Activated naive CD4-positive, alpha-beta T cell treated with anti-CD3 and anti-CD28 coated beads for 36 hours (primary cell): ENCODE measurements at regions not wholly inside any gene's neighbourhood (a gene's known extent, or its start where the extent isn't known, plus 50 kb on each side); places are given as distances from the start of the nearest gene placed in this dataset.

Source experiments
- CTCF ChIA-PET: fragments of 350-600 bp; sonication (Branson Sonifier 250); formaldehyde crosslinking; loops from one replicate; lab custom pipeline; 2021; ENCODE audit warnings: antibody characterized with exemption; lab: Charles Lee
- DNase-seq: peaks from one replicate; pipeline ENCODE4 v3.0.0-alpha.2; 2020
- H3K27ac Mint-ChIP-seq: one replicate; pipeline ENCODE4 v1.8.0; 2021; ENCODE audit warnings: mild to moderate bottlenecking, mixed read lengths
- H3K27me3 Mint-ChIP-seq: one replicate; pipeline ENCODE4 v1.8.0; 2021; ENCODE audit warnings: low read depth, mixed read lengths
- H3K36me3 Mint-ChIP-seq: one replicate; pipeline ENCODE4 v1.8.0; 2021; ENCODE audit warnings: low read depth, mixed read lengths
- H3K4me1 Mint-ChIP-seq: one replicate; pipeline ENCODE4 v1.8.0; 2021; ENCODE audit warnings: low read depth, mixed read lengths
- H3K4me3 Mint-ChIP-seq: one replicate; pipeline ENCODE4 v1.8.0; 2021; ENCODE audit warnings: mild to moderate bottlenecking, moderate library complexity, mixed read lengths
- H3K9me3 Mint-ChIP-seq: one replicate; pipeline ENCODE4 v1.8.0; 2021; ENCODE audit warnings: mixed read lengths
- intact Hi-C: fragments of 100-400 bp; cut with micrococcal nuclease; formaldehyde crosslinking; loops from one replicate; pipeline ENCODE4 v1.15.1; 2023

DNA sequence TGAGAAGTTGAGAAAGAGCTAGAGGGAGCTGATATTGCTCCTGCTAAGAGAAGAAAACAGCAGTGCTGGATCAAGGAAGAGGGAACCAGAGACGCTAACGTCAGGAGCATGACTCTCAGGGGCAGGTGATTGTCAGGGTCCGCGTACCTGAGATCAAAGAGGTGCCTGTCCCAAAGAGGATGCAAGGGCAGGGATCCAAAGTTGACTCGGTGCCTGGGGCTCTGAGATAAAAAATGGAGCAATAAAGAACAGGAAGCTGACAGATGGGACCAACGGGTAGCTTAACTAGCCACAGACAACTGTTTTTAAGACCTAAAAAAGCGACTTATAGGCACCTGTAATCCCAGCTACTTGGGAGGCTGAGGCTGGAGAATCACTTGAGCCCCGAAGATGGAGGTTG, 517.8 kb downstream of the IRX1 start:
- CTCF ChIA-PET: interaction anchor here (0.7 kb wide), 1 partner anchor 100 kb away, joined by 5 read pairs; no protein-coding TSS in a partner anchor
- H3K4me1 Mint-ChIP-seq: no peaks in the 10 kb centered on the region
- H3K4me3 Mint-ChIP-seq: no peak overlapping the region
- no peaks in the 10 kb centered on the region for H3K27me3 Mint-ChIP-seq
- DNase-seq: no peak
- no peaks in the 10 kb centered on the region for H3K9me3 Mint-ChIP-seq
- intact Hi-C loops: no loop called here
- H3K27ac Mint-ChIP-seq: no peak overlapping the region
- H3K36me3 Mint-ChIP-seq: no peaks in the 10 kb centered on the region

DNA sequence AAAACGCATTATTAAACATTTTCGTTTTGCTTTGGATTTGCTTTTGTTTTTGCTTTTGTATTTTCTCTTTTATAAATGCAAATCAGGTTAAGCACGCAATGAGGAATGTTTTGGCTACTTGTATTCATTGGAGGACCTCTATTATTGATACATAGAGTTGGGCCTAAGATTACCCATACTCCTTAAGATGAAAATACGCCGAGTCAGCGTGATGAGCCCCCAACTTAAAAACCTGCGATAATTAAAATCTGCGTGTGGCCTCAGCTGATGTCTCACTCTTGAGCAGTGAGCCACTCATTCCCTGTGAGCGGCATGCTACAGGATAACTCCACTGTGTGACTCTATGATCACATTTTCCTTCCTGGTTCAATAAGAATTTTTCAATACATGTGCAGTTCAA, 518.3 kb downstream of the IRX1 start:
- no peak overlapping the region for H3K4me3 Mint-ChIP-seq
- no peak for DNase-seq
- intact Hi-C loops: no loop called here
- no peaks in the 10 kb centered on the region for H3K27me3 Mint-ChIP-seq
- CTCF ChIA-PET: interaction anchor here (0.7 kb wide), 1 partner anchor 99 kb away, joined by 5 read pairs; no protein-coding TSS in a partner anchor
- H3K36me3 Mint-ChIP-seq: no peaks in the 10 kb centered on the region
- H3K27ac Mint-ChIP-seq: no peak overlapping the region
- H3K9me3 Mint-ChIP-seq: no peaks in the 10 kb centered on the region
- no peaks in the 10 kb centered on the region for H3K4me1 Mint-ChIP-seq

DNA sequence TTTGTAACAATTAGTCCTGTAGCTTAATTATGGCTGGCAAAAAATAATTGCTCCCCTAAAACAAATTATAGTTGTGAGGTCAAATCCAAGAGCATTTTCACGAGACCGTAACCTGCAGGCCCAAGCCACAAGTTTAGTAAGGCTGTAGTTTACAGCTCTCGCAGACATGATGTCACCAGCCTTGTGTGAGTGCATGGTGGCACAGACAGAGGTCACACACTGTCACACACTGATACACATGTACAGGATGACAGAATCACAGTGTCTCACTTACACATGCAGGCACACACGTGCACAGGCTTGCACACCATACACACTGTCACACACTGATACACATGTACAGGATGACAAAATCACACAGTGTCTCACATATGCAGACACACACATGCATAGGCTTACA, 518.8 kb downstream of the IRX1 start:
- Mint-ChIP-seq H3K4me3 (no peak overlapping the region), H3K9me3 (no peaks in the 10 kb centered on the region), H3K4me1 (no peaks in the 10 kb centered on the region), H3K36me3 (no peaks in the 10 kb centered on the region), H3K27ac (no peak overlapping the region), H3K27me3 (no peaks in the 10 kb centered on the region)
- intact Hi-C loops: no loop called here
- CTCF ChIA-PET: no interaction called here
- no peak for DNase-seq

GRCh38 chr5:4116834-4117233, 521.2 kb downstream of the IRX1 start:
- Mint-ChIP-seq H3K4me3 (no peak overlapping the region), H3K9me3 (no peaks in the 10 kb centered on the region), H3K27me3 (no peaks in the 10 kb centered on the region), H3K36me3 (no peaks in the 10 kb centered on the region), H3K27ac (no peak overlapping the region), H3K4me1 (no peaks in the 10 kb centered on the region)
- no peak for DNase-seq
- intact Hi-C loops: no loop called here
- CTCF ChIA-PET: no interaction called here

DNA sequence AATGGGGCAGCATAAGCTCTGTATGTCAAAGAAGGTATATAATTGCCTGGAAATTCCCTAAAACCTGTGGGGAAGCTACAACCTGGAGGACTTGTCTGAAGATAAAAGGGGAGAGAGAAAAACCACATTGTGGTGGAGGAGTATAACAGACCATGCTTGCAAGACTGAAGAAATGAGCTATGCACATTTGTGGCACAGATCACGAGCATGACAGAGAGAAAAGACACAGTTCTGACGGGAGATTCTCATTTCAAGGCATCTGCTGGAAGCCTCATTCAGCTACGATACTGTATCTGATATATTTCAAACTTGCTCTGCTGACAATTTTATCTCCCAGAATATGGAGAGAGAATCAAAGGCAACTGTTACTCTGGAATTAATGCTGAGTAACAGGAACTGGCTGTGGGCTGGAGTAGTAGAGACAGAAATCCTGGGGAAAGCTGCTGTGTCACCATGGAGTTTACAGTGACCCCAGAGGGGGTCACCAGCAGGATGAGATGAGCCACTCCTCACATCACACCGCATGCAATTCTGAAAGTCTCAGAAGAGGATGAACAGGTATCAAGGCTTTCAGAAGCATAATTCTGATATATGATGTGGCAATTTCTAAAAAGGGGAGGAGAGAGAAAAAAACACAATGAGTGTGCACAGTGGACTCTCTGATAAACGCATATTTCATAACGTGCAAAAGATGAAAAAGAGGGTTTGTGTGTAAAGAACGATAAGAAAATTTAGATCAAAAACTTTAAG, 528.8 kb downstream of the IRX1 start:
- Mint-ChIP-seq H3K27me3 (no peaks in the 10 kb centered on the region), H3K4me1 (no peaks in the 10 kb centered on the region), H3K27ac (no peak overlapping the region), H3K36me3 (no peaks in the 10 kb centered on the region), H3K9me3 (no peaks in the 10 kb centered on the region), H3K4me3 (no peak overlapping the region)
- CTCF ChIA-PET: no interaction called here
- intact Hi-C loops: no loop called here
- no peak for DNase-seq

DNA sequence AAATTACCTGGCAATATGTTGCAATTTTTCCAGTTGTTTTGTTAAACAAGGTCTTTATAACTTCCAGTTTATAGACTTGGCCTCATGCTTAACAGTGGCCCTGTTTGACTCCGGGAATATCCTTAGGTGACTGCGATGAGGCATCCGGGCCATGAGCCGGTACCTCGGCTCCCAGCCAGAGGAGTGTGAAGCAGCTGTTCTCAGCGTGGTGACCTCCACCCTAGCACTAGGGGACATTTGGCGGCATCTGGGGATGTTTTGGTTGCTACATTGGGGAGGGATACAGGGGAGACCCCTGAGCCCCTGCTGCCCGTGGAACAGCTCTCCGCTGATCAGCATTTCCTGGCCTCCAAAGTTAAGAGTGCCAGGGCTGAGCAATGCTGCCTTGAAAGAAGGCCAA, 533.4 kb downstream of the IRX1 start:
- intact Hi-C loops: no loop called here
- DNase-seq: no peak
- Mint-ChIP-seq H3K36me3 (no peaks in the 10 kb centered on the region), H3K9me3 (no peaks in the 10 kb centered on the region), H3K27me3 (no peaks in the 10 kb centered on the region), H3K4me3 (no peak overlapping the region), H3K4me1 (no peaks in the 10 kb centered on the region), H3K27ac (no peak overlapping the region)
- CTCF ChIA-PET: no interaction called here

DNA sequence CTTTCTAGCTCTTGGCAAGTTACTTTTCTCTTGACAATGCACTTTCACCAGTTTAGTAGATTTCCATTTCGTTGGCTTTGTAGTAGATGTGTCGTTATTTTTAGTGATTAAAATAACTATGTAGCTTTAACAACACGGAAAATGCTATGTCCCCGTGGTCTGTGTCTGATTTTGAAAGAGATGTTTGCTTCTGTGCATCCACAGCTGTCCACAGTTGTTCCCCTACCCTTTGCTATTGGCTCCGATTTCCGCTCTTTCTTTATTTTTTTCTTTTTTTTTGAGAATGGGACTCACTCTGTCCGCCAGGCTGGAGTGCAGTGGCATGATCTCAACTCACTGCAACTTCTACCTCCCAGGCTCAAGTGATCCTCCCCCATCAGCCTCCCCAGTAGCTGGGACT, 533.9 kb downstream of the IRX1 start:
- Mint-ChIP-seq H3K36me3 (no peaks in the 10 kb centered on the region), H3K4me3 (no peak overlapping the region), H3K27me3 (no peaks in the 10 kb centered on the region), H3K27ac (no peak overlapping the region), H3K9me3 (no peaks in the 10 kb centered on the region), H3K4me1 (no peaks in the 10 kb centered on the region)
- intact Hi-C loops: no loop called here
- CTCF ChIA-PET: no interaction called here
- DNase-seq: no peak

- CTCF ChIA-PET: no interaction called here
- Mint-ChIP-seq H3K4me1 (no peaks in the 10 kb centered on the region), H3K27me3 (no peaks in the 10 kb centered on the region), H3K9me3 (no peaks in the 10 kb centered on the region), H3K27ac (no peak overlapping the region), H3K36me3 (no peaks in the 10 kb centered on the region), H3K4me3 (no peak overlapping the region)
- DNase-seq: no peak
- intact Hi-C loops: no loop called here
Observed at GRCh38 chr5:4130819-4131218, 535.2 kb downstream of the IRX1 start.

GRCh38 chr5:4137781-4138180, 542.1 kb downstream of the IRX1 start:
- CTCF ChIA-PET: interaction anchor here (0.6 kb wide), 1 partner anchor 69 kb away, joined by 3 read pairs; no protein-coding TSS in a partner anchor
- no peak for DNase-seq
- no peaks in the 10 kb centered on the region for H3K36me3 Mint-ChIP-seq
- peaks cover 8% of the 10 kb centered on the region for H3K9me3 Mint-ChIP-seq
- H3K4me1 Mint-ChIP-seq: no peaks in the 10 kb centered on the region
- intact Hi-C loops: no loop called here
- no peaks in the 10 kb centered on the region for H3K27me3 Mint-ChIP-seq
- H3K27ac Mint-ChIP-seq: no peak overlapping the region
- no peak overlapping the region for H3K4me3 Mint-ChIP-seq

DNA sequence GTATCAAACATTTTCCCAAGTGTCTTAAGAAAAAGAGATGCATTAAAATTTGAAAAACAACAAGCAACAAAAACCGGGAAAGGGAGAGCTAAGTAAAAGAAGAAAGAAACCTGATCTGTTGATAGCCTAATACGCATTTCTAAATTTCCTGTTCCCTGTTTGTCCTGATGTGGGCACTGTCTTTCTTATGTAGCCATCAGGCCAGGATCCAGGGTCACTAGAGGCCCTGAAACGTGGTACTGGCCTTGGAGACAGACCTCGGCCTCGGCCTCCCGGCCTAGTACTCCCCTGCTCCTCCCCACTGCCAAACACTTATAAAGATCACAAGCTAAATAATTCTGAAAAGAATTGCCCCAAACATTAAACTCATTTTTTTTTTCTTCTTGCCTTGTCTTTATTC, 547.2 kb downstream of the IRX1 start:
- Mint-ChIP-seq H3K9me3 (peaks cover 7% of the 10 kb centered on the region), H3K4me3 (no peak overlapping the region), H3K27ac (no peak overlapping the region), H3K4me1 (no peaks in the 10 kb centered on the region), H3K27me3 (no peaks in the 10 kb centered on the region), H3K36me3 (no peaks in the 10 kb centered on the region)
- CTCF ChIA-PET: no interaction called here
- no peak for DNase-seq
- intact Hi-C loops: no loop called here

DNA sequence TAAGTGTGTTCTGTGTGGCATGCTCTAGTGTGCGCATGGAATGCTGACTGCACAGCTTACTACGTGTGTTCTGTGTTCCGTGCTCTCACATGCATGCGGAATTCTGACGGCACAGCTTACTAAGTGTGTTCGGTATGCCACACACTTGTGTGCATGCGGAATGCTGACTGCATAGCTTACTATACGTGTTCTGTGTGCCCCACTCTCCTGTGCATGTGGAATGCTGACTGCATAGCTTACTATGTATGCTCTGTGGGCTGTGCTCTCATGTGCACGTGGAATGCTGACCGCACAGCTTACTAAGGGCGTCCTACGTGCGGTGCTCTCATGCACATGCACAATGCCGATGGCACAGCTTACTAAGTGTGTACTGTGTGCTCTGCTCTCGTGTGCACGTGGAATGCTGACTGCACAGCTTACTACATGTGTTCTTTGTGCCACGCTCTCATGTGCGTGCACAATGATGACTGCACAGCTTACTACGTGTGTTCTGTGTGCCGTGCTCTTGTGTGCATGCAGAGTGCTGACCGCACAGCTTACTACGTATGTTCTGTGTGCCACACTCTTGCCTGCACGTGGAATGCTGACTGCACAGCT, 548.9 kb downstream of the IRX1 start:
- no peaks in the 10 kb centered on the region for H3K36me3 Mint-ChIP-seq
- CTCF ChIA-PET: no interaction called here
- H3K9me3 Mint-ChIP-seq: peaks cover 5% of the 10 kb centered on the region
- no peak overlapping the region for H3K4me3 Mint-ChIP-seq
- DNase-seq: no peak
- H3K4me1 Mint-ChIP-seq: no peaks in the 10 kb centered on the region
- no peaks in the 10 kb centered on the region for H3K27me3 Mint-ChIP-seq
- intact Hi-C loops: no loop called here
- no peak overlapping the region for H3K27ac Mint-ChIP-seq

GRCh38 chr5:4145511-4145910, 549.9 kb downstream of the IRX1 start:
- peaks cover 5% of the 10 kb centered on the region for H3K9me3 Mint-ChIP-seq
- DNase-seq: no peak
- CTCF ChIA-PET: no interaction called here
- no peak overlapping the region for H3K4me3 Mint-ChIP-seq
- H3K4me1 Mint-ChIP-seq: no peaks in the 10 kb centered on the region
- intact Hi-C loops: no loop called here
- no peak overlapping the region for H3K27ac Mint-ChIP-seq
- no peaks in the 10 kb centered on the region for H3K36me3 Mint-ChIP-seq
- no peaks in the 10 kb centered on the region for H3K27me3 Mint-ChIP-seq

- Mint-ChIP-seq H3K27ac (no peak overlapping the region), H3K27me3 (no peaks in the 10 kb centered on the region), H3K4me3 (no peak overlapping the region), H3K9me3 (peaks cover 7% of the 10 kb centered on the region), H3K36me3 (no peaks in the 10 kb centered on the region), H3K4me1 (no peaks in the 10 kb centered on the region)
- intact Hi-C loops: no loop called here
- CTCF ChIA-PET: no interaction called here
- DNase-seq: no peak
Observed at GRCh38 chr5:4148009-4148408, 552.4 kb downstream of the IRX1 start.
